ENCODE measurements at regions not wholly inside any gene's neighbourhood (a gene's known extent, or its start where the extent isn't known, plus 50 kb on each side); places are given as distances from the start of the nearest gene placed in this dataset.

DNA sequence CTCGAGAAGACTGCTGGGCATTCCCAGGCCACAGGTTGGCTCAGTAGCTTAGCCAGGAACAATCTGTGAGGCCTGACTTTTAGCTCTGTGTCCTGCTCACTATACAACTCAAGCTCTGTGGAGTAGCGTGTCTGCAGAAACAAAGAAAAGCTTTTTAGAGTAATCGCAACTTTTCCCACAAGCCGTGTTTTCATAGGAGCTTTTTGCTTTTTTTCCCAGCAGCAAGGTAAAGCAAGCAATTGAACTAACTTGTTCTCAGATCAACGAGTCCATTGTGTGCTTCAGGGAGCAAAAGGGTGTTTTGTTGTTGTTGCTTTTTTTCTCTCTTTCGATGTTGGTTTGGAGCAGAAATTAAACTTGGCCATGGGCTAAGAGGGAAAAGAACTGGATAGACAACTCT, 97.3 kb upstream of the BCL2L14 start:
- no peak for DNase-seq (ENCODE audit: low read depth)
- TF ChIP-seq, protein P1, sequence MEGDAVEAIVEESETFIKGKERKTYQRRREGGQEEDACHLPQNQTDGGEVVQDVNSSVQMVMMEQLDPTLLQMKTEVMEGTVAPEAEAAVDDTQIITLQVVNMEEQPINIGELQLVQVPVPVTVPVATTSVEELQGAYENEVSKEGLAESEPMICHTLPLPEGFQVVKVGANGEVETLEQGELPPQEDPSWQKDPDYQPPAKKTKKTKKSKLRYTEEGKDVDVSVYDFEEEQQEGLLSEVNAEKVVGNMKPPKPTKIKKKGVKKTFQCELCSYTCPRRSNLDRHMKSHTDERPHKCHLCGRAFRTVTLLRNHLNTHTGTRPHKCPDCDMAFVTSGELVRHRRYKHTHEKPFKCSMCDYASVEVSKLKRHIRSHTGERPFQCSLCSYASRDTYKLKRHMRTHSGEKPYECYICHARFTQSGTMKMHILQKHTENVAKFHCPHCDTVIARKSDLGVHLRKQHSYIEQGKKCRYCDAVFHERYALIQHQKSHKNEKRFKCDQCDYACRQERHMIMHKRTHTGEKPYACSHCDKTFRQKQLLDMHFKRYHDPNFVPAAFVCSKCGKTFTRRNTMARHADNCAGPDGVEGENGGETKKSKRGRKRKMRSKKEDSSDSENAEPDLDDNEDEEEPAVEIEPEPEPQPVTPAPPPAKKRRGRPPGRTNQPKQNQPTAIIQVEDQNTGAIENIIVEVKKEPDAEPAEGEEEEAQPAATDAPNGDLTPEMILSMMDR (IDR thresholded peaks at IDR 0.05; ENCODE audit: control insufficient read depth, extremely low read depth, insufficient read depth) = no peak
- H3K4me3 ChIP-seq (ENCODE audit: low read depth, low read length) = no peak overlapping the region

DNA sequence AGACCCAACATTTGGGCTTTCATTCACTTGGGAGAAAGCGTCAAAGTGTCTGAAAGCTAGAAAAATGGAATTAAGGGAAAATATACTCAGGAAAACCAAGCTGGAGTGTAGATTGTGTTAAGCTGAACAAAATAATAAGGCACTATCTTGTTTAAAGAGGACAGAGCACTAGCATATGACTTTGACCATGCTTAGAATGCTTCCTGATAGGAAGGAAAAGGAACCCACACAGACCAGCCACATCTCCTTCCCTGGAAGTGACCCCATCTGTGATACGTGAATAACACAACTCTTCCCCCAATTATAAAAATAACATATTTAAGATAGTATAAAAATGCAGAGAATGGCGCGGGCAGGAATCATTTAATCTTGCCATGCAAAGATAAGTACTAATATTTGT, 94.7 kb upstream of the BCL2L14 start:
- TF ChIP-seq, protein P1 (IDR thresholded peaks at IDR 0.05; ENCODE audit: control insufficient read depth, extremely low read depth, insufficient read depth) = no peak
- DNase-seq (ENCODE audit: low read depth) = no peak
- no peak overlapping the region for H3K4me3 ChIP-seq (ENCODE audit: low read depth, low read length)

DNA sequence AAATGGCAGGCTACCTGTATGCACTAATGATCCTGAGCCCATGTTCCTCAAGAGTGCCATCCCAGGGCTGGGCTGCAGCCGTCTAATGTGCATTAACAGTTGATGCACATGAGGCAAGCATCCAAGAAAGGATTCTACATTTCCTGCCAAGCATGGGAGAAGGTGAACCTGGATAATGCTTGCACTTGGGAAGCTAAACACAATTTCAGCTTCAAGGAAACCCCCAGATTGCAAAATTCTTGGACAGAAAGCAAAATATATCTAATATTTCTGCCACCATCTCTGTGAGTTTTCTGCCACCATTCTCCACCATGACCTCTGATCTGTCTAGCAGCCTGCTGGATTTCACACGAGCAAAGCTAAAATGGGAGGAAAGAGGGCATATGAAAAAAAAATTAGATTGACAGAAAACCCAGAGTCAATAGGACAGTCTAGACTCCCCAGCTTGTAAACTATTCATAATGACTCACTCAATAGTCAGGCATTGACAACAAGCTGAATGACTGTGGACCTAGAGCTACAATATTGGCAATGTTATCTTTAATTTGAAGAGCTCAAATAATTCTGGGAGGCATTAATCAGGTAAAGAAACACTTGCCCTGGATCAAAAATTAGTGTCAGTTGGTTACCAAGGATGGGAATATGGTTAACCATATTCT, 91.9 kb upstream of the BCL2L14 start:
- H3K4me3 ChIP-seq (ENCODE audit: low read depth, low read length) = no peak overlapping the region
- DNase-seq (ENCODE audit: low read depth) = no peak
- TF ChIP-seq, protein P1 (IDR thresholded peaks at IDR 0.05; ENCODE audit: control insufficient read depth, extremely low read depth, insufficient read depth) = no peak

DNA sequence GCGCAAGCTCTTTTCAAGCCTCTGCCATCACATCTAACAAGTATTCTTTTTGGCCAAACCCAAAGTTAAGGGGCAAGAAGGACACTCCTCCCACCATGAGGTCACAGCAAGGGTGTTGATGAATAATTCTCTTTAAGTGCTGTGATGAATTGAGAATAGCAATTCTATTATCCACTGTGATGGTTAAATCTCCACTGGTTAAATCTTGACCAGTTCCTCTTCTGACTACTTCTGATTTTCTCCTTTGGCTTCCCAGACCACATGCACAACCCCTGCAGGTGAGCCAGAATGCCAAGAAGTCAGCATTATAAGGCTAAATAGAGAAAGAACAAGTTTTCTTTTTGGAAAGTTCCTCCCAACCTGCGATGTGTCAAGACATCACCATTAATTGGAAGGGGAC, 90.6 kb upstream of the BCL2L14 start:
- no peak overlapping the region for H3K4me3 ChIP-seq (ENCODE audit: low read depth, low read length)
- no peak for DNase-seq (ENCODE audit: low read depth)

DNA sequence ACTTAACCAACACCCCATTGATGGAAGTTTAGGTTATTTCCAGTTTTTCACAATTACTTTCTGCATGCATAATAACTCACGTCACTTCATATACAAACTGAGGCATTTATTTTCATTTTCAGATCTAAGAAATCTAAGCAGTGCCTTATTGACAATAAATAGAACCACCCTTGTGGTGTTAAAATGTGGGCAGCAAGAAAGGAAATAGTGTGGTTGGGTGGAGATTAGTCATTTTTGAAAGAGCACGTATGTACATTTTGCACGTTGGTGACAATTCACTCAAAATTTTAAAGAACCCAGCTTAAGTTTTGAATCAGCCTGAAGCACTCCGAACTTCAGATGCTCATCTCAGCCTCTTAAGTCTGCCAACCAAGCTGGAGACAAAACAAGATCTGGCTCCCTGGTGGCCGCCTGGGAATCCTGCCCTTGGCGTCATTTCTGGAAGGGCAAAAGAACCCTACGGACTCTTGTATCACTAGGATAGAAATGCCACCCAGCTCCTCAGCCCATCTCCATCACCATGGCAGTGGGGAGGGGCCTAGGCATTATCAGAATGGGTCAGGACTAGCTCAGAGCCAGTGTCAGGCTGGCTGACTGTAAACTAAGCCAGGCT, 89.5 kb upstream of the BCL2L14 start:
- DNase-seq (ENCODE audit: low read depth) = no peak
- no peak overlapping the region for H3K4me3 ChIP-seq (ENCODE audit: low read depth, low read length)
- TF ChIP-seq, protein P1 (IDR thresholded peaks at IDR 0.05; ENCODE audit: control insufficient read depth, extremely low read depth, insufficient read depth) = no peak

More for the DNA sequence above, 90.6 kb upstream of the BCL2L14 start:
- TF ChIP-seq, protein P1 (IDR thresholded peaks at IDR 0.05; ENCODE audit: control insufficient read depth, extremely low read depth, insufficient read depth) = no peak

DNA sequence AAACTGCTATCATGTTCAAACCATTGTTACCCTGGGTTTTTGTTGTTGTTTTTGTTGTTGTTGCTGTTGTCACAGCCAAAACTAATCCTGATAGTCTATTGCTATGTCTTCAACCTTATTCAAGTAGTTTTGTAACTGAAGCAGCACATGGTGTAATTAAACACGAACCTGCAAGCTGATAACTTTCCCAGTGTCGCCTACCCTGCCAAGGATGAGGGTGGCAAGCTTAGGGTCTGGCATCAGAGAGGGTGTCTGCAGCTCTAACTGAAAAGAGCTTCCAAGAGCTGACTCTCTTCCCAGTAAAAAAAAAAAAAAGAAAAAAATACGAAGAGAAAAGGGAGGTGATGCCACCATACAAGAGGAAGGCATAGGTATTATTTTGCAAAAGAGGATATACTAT, 86.3 kb upstream of the BCL2L14 start:
- H3K4me3 ChIP-seq (ENCODE audit: low read depth, low read length) = no peak overlapping the region
- no peak for DNase-seq (ENCODE audit: low read depth)
- TF ChIP-seq, protein P1 (IDR thresholded peaks at IDR 0.05; ENCODE audit: control insufficient read depth, extremely low read depth, insufficient read depth) = no peak

DNA sequence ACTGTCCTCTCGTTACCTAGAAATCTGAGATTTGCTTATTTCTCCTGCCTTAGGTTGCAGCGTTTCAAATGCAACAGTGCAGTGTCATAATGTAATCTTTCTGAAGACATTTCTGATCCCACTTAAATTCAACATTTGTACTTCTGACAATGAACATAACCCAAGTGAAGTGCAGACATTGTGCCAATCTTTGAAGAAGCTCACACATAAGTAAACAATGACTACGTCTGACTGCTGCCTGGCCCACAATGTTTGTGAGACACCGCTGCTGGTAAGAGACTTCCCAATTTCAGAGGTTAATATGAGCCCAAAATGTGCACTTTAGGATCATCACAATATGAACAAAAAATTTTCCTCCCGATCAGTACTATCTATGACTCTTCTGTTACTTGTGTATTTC, 84.6 kb upstream of the BCL2L14 start:
- H3K4me3 ChIP-seq (ENCODE audit: low read depth, low read length) = no peak overlapping the region
- DNase-seq (ENCODE audit: low read depth) = no peak
- TF ChIP-seq, protein P1 (IDR thresholded peaks at IDR 0.05; ENCODE audit: control insufficient read depth, extremely low read depth, insufficient read depth) = no peak
